Mesenteric fat pad (tissue), 1 donor: ENCODE measurements at regions not wholly inside any gene's neighbourhood (a gene's known extent, or its start where the extent isn't known, plus 50 kb on each side); places are given as distances from the start of the nearest gene placed in this dataset.

ENCODE experiments used
- DNase-seq: peaks from one replicate; pipeline ENCODE4 v3.0.0-alpha.2; 2020; ENCODE audit warnings: low spot score
- donor health status: DM: yes; HTN: yes; CAD: no.

DNA sequence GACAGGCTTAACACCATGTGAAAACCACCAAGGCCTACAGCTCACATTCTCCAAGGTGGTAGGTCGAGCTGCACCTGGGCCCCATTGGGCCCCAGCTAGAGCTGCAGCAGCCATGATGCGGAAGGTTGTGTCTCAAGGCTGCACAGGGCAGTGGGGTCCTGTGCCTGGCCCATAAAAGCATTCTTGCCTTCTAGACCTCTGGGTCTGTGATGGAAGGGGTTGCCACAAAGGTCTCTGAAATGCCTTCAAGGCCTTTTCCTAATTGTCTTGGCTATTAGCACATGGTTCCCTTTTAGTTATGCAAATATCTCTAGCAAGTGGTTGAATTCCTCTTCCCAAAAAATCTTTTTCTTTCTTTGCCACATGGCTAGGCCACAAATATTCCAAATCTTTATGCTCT is 52.5 kb upstream of the C11orf58 start:
- DNase-seq, result no peak

DNA sequence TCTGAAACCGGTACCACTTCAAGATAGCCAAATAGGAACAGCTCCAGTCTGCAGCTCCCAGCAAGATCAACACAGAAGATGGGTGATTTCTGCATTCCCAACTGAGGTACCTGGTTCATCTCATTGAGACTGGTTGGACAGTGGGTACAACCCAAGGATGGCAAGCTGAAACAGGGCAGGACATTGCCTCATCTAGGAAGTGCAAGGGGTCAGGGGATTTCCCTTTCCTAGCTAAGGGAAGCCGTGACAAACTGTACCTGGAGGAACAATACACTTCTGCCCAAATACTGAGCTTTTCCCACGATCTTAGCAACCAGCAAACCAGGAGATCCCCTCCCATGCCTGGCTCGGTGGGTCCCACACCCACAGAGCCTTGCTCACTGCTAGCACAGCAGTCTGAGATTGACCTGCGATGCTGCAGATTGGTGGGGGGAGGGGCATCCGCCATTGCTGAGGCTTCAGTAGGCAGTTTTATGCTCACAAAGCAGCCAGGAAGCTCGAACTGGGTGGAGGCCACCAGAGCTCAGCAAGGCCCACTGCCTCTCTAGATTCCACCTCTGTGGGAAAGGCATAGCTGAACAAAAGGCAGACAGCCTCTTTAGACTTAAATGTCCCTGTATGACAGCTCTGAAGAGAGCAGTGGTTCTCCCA is 59.9 kb upstream of the C11orf58 start:
- DNase-seq, result no peak

GRCh38 chr11:16669799-16670415 is 68.5 kb upstream of the C11orf58 start:
- DNase-seq, result no peak

DNA sequence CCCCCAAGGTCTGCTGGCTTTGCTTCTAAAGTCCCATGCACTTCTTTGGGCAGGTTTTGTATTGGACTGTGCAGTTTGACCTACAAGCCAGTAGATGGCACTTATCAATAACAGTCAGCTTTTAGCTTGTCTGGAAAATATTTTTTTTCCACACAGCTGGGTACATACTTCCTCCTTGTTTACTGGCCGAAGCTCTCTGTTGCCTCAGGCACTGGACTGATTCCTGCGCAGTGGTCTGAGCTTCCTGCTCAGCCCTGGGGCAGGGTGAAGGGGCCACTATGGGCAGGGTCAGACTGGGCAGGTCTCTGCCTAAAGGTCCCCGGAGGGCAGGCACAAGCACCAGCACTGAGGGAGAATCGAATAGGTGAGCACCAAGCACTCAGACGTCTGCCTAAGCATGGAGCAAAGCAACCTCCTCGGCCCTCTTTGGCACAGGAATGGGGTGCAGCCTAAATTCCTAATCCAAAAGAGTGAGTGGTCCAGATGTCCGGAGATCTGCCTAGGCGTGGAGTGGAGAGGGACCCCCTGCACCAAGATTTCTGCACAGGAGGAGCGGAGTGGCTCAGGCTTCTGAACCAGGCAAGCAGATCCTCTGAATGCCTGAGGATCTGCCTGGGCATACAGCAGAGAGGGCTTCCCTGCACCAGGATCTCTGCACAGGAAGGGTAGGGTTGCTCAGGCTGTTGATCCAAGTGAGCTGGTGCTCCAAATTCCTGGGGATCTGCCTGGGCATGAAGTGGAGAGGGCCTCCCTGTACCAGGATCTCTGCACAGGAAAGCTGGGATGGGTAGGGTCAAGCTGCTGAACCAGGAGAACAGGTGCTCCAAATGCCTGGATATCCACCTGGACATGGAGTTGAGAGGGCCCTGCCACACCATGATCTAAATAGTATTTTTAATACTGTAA is 105.9 kb upstream of the C11orf58 start:
- DNase-seq, result no peak

DNA sequence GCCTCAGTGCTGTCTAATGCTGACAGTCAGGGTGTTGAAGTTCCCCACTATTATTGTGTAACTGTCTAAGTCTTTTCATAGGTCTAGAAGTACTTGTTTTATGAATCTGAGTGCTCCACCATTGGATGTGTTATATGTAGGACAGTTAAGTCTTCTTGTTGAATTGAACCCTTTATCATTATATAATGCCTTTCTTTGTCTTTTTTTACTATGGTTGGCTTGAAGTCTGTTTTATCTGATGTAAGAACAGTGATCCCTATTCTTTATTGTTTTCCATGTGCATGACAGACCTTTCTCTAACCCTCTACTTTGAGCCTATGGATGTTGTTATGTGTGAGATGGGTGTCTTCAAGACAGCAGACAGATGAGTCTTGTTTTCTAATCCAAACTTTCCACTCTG is 107.8 kb upstream of the C11orf58 start:
- no peak for DNase-seq

- no peak for DNase-seq
Observed at GRCh38 chr11:16618431-16618830, 120.0 kb upstream of the C11orf58 start.

DNA sequence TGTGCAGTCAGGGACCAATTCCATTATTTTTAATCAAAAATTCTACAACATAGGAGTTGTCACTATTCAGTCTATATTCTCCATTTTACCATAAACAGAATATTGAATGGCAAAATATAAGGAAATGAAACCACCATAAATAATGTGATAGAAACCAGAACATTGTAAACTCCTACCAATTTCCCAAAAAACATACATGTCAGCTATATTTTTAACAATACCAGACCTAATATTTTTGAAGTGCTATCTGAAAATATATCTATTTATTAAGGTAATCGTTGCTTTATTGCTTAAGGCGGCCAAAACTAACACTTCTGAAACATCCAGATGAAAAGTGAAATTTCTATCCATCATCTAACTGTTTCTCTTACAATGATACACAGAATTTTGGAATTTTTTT is 123.0 kb upstream of the C11orf58 start:
- no peak for DNase-seq

DNA sequence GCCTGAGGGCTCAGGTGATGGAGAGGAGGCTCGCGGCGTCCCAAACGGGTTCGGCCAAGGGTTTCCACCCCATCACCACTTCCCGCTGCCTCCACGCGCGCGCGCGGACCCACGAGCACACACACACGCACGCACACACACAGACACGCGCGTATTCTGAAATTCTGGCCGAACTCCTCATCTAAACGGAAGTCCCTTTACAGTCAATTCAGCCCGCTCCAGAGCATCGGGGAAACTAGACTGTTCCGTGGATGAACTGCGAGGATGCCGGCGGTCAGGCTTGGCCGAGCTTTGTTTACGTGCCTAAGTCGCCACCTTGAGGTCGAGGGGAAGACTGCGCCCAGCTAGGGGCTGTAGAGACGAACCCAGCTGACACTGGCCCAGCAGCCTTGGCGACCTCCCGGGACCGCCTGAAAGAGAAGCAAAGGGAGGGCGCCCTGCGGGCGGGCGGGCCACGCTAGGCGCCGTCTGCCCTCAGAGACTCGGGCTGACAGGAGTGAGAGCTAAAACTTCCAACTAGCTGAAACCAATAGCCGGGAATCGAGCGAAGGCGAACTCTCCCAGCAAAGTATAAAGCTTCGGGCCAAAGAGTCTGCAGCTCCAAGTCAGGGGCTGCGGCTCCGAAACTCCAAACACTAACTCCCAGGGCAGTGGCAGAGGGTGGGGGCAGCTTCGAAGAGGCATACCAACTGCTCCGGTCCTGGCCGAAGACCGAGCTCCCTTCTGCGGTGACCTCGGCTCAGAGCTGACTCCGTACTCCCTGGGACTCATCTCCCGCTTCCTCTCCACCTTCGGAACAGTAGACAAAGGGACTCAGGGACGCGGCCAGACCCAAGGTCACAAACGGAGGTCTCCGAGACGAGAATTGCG is 124.7 kb upstream of the C11orf58 start:
- no peak for DNase-seq

- DNase-seq, result no peak
Observed at GRCh38 chr11:16613262-16613511, 125.3 kb upstream of the C11orf58 start.

DNA sequence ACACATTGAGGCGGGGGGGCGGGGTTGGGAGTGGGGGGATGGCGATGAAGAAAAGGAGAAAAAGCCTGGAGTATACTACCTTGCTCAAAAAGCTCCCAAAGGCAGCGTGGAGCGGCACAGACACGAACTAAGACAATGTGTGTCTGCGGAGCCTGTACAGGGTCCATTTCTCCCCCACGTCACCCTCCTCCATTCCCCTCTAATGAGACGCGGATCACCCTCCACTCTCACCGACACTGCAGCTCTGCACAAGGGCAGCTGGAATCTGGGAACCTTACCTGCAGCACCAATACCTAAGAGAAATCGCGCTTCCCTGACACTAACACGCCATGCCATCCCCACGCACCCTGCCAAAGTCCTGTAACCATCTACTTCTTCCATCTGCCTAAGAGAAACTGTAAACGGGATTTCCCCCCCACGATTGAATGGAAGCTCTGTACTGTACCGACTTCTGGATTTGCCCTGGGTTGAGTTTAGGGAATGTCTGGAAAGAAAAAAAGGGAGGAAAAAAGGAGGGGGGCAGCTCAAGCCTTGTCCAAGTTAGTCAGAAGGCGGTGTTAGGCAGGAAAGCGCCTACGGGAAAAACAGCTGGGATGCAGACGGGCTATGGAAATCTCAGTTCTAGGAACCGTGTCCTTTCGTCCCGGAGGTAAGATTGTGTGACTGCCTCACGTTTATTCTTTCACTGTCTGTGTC is 125.7 kb upstream of the C11orf58 start:
- no peak for DNase-seq

GRCh38 chr11:16611926-16612565 is 126.4 kb upstream of the C11orf58 start:
- DNase-seq, result no peak

DNA sequence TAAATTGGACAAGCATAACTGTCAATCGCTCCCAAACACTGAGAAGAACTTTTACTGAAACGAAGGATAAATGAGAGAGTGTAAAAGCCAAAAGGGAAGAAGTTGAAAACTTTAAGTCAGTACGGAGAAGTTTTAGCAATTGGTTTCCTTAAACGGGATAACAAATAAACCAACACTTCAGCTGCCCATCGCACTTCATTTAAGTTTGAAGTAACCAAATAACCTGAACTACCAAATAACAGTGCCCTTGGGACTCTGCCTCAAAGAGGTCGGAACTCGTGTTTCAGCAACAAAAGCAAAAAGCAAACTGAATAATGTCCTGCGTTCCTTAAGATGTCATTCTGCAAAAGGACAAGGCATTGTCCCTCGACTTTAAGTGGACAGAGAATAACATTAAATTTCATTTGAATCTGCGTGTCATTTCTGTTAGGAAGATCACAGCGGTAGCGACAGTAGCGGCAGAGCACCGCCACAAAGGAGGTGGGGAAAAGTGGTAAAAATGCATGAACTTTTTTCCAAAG is 127.0 kb upstream of the C11orf58 start:
- DNase-seq, result no peak

- no peak for DNase-seq
Observed at GRCh38 chr11:16610738-16611388, 127.6 kb upstream of the C11orf58 start.

- no peak for DNase-seq
Observed at GRCh38 chr11:16610213-16610737, 128.2 kb upstream of the C11orf58 start.

GRCh38 chr11:16609769-16610168 is 128.7 kb upstream of the C11orf58 start:
- DNase-seq, result no peak

GRCh38 chr11:16607675-16608644 is 130.5 kb upstream of the C11orf58 start:
- no peak for DNase-seq

DNA sequence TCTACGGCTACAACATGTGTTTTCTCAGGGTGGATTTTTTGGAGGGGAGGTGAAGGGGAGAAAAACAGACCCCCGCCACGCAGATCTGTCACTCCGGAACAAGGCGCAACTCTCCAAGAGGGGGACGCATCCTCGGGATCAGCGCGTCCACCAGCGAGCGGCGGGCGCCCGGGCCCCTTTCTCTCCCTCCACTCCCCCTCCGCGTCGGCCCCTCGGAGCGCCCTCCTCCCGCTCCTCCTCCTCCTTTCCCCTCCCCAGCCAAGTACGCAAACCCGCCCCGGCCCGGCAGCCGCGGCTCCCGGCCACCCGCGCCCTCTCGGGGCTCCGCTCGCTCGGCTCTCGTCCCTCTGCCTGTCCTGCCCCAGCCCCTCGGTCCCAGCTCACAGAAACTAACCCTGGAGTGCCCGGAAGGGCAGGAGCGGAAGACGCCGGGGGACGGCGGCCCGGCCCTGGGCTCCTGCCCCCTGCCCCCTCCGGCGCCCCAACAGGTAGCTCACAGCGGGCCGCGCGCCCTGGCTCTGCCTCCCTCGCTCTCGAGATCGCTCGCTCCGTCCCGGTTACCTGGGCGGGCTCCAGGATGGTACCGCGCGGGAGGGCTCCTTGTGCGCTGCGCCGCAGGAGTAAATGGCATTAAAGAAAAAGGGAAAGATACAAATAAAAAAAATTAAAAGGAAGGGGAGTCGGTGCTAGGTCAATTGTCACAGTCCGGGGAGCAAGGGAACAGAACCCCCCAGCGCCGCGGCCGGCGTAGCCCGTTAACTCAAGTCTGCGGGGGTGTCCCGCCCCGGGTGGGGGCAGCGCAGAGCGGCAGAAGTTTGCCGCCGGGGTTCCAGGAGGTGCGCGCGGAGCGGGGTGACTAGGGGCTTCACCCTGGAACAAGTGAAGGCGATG is 131.4 kb upstream of the C11orf58 start:
- peak; percentile 90 for DNase-seq
